Osteoblast (primary cell): ENCODE measurements at regions not wholly inside any gene's neighbourhood (a gene's known extent, or its start where the extent isn't known, plus 50 kb on each side); places are given as distances from the start of the nearest gene placed in this dataset.

ENCODE experiments used
- DNase-seq: peaks from one replicate; pipeline ENCODE4 v3.0.0; 2011; ENCODE audit warnings: low spot score, mixed read lengths; ENCODE audit not compliant: insufficient read length; ENCODE audit errors: missing footprints
- H2AFZ ChIP-seq: 2 replicates; pipeline ENCODE4 v1.6.0; 2011; ENCODE audit warnings: mild to moderate bottlenecking, low read length
- H3K27ac ChIP-seq: 2 replicates; pipeline ENCODE4 v1.5.1; 2011; ENCODE audit warnings: mild to moderate bottlenecking, low read depth, low read length, moderate library complexity
- H3K27me3 ChIP-seq: 2 replicates; pipeline ENCODE4 v1.6.0; 2012; ENCODE audit warnings: mild to moderate bottlenecking, control low read depth, inconsistent platforms, low read length, moderate library complexity; ENCODE audit not compliant: insufficient read depth
- H3K36me3 ChIP-seq: 2 replicates; pipeline ENCODE4 v1.5.1; 2011; ENCODE audit warnings: mild to moderate bottlenecking, low read length, control low read depth, moderate library complexity; ENCODE audit not compliant: insufficient read depth
- H3K4me1 ChIP-seq: 2 replicates; pipeline ENCODE4 v1.5.1; 2011; ENCODE audit warnings: mild to moderate bottlenecking, low read length, control low read depth, moderate library complexity; ENCODE audit not compliant: insufficient read depth
- H3K4me2 ChIP-seq: 2 replicates; pipeline ENCODE4 v1.6.0; 2011; ENCODE audit warnings: mild to moderate bottlenecking, low read length; ENCODE audit not compliant: insufficient read depth
- H3K4me3 ChIP-seq: fragments of 200-600 bp; sonication (generic); 3 replicates; pipeline ENCODE4 v1.5.1; 2012; ENCODE audit warnings: mild to moderate bottlenecking, low read length, inconsistent platforms; ENCODE audit not compliant: insufficient read depth
- H3K79me2 ChIP-seq: 2 replicates; pipeline ENCODE4 v1.6.0; 2012; ENCODE audit warnings: mild to moderate bottlenecking, low read length, control low read depth, inconsistent platforms; ENCODE audit not compliant: insufficient read depth
- H3K9me3 ChIP-seq: 2 replicates; pipeline ENCODE4 v1.5.1; 2011; ENCODE audit warnings: low read depth, low read length, control low read depth
- H4K20me1 ChIP-seq: 2 replicates; pipeline ENCODE4 v1.6.0; 2012; ENCODE audit warnings: mild to moderate bottlenecking, low read length, control low read depth; ENCODE audit not compliant: insufficient read depth
- CTCF ChIP-seq: IDR thresholded peaks from 2 replicates; pipeline ENCODE4 v1.5.1; 2011; ENCODE audit warnings: mild to moderate bottlenecking, low read depth, low read length, moderate library complexity; ENCODE audit errors: extremely low read depth

GRCh38 chr20:17857639-17858449 lies 110.8 kb downstream of the SNX5 start:
- H3K36me3 ChIP-seq, result no peaks in the 10 kb centered on the region
- no peaks in the 10 kb centered on the region for H3K9me3 ChIP-seq
- H3K27me3 ChIP-seq, result no peaks in the 10 kb centered on the region
- H2AFZ ChIP-seq, result no peak overlapping the region
- no peaks in the 10 kb centered on the region for H3K4me1 ChIP-seq
- H3K4me3 ChIP-seq, result no peak overlapping the region
- no peak overlapping the region for H3K4me2 ChIP-seq
- H3K27ac ChIP-seq, result no peak overlapping the region
- no peak for TF ChIP-seq CTCF
- H3K79me2 ChIP-seq, result no peaks in the 10 kb centered on the region
- no peak for DNase-seq
- H4K20me1 ChIP-seq, result no peaks in the 10 kb centered on the region

GRCh38 chr20:17856837-17857605 lies 111.6 kb downstream of the SNX5 start:
- no peaks in the 10 kb centered on the region for H3K36me3 ChIP-seq
- no peak overlapping the region for H3K4me2 ChIP-seq
- no peaks in the 10 kb centered on the region for H3K9me3 ChIP-seq
- H3K79me2 ChIP-seq, result no peaks in the 10 kb centered on the region
- no peak overlapping the region for H2AFZ ChIP-seq
- no peak overlapping the region for H3K4me3 ChIP-seq
- no peak for TF ChIP-seq CTCF
- H3K4me1 ChIP-seq, result no peaks in the 10 kb centered on the region
- no peaks in the 10 kb centered on the region for H3K27me3 ChIP-seq
- DNase-seq, result no peak
- H4K20me1 ChIP-seq, result no peaks in the 10 kb centered on the region
- no peak overlapping the region for H3K27ac ChIP-seq

- TF ChIP-seq CTCF, result no peak
- H2AFZ ChIP-seq, result no peak overlapping the region
- H3K9me3 ChIP-seq, result no peaks in the 10 kb centered on the region
- no peaks in the 10 kb centered on the region for H3K36me3 ChIP-seq
- DNase-seq, result no peak
- no peak overlapping the region for H3K4me3 ChIP-seq
- no peaks in the 10 kb centered on the region for H3K27me3 ChIP-seq
- H3K79me2 ChIP-seq, result no peaks in the 10 kb centered on the region
- H4K20me1 ChIP-seq, result no peaks in the 10 kb centered on the region
- no peak overlapping the region for H3K4me2 ChIP-seq
- H3K27ac ChIP-seq, result no peak overlapping the region
- H3K4me1 ChIP-seq, result no peaks in the 10 kb centered on the region
Observed at GRCh38 chr20:17856024-17856564, 112.5 kb downstream of the SNX5 start.

- peak overlapping the region; percentile 20 for H2AFZ ChIP-seq
- H3K4me1 ChIP-seq, result peaks cover 11% of the 10 kb centered on the region
- H3K27ac ChIP-seq, result no peak overlapping the region
- no peaks in the 10 kb centered on the region for H4K20me1 ChIP-seq
- DNase-seq, result peak; percentile 86
- TF ChIP-seq CTCF, result no peak
- H3K79me2 ChIP-seq, result no peaks in the 10 kb centered on the region
- H3K27me3 ChIP-seq, result no peaks in the 10 kb centered on the region
- H3K36me3 ChIP-seq, result no peaks in the 10 kb centered on the region
- no peaks in the 10 kb centered on the region for H3K9me3 ChIP-seq
- no peak overlapping the region for H3K4me3 ChIP-seq
- no peak overlapping the region for H3K4me2 ChIP-seq
Observed at GRCh38 chr20:17854307-17854903, 114.2 kb downstream of the SNX5 start.
